ENCODE measurements at regions not wholly inside any gene's neighbourhood (a gene's known extent, or its start where the extent isn't known, plus 50 kb on each side); places are given as distances from the start of the nearest gene placed in this dataset.
"Not testable (repeated sequence)": the region's sequence is repeated elsewhere in the genome, so short reads cannot be mapped to it uniquely, and the experiment has no call there.

- Histone ChIP-seq H3K36me3 (replicated peaks in 1 of 2; ENCODE audit: control insufficient read depth in 1 of 2, insufficient read depth in 2 of 2, low read length in 2 of 2) (no peaks in the 10 kb centered on the region), H2AFZ (ENCODE audit: insufficient read depth, low read depth, low read length, poor library complexity, severe bottlenecking) (no peak overlapping the region), H3K4me3 (replicated peaks in 1 of 3; ENCODE audit: low read depth in 2 of 3, low read length in 3 of 3) (no peak overlapping the region), H3K4me1 (ENCODE audit: control insufficient read depth in 1 of 2, insufficient read depth in 2 of 2, low read length in 2 of 2) (no peaks in the 10 kb centered on the region), H3K9ac (ENCODE audit: insufficient read depth, low read length, poor library complexity, severe bottlenecking) (no peak overlapping the region), H4K20me1 (ENCODE audit: insufficient read depth, low read length) (no peaks in the 10 kb centered on the region), H3K27ac (ENCODE audit: low read depth in 1 of 2, low read length in 2 of 2) (no peak overlapping the region), H3K79me2 (ENCODE audit: insufficient read depth, low read length) (no peaks in the 10 kb centered on the region), H3K4me2 (replicated peaks; ENCODE audit: extremely low read depth, low read length, poor library complexity, severe bottlenecking) (no peak overlapping the region), H3K27me3 (ENCODE audit: control insufficient read depth in 2 of 2, insufficient read depth in 2 of 2, low read length in 2 of 2) (peaks cover 0 to 3% of the 10 kb centered on the region in 2 donors), H3K9me3 (replicated peaks in 1 of 2; ENCODE audit: control insufficient read depth in 1 of 2, insufficient read depth in 1 of 2, low read length in 2 of 2) (no peaks in the 10 kb centered on the region)
- Mint-ChIP-seq H3K4me1 (no peaks in the 10 kb centered on the region), H3K36me3 (no peaks in the 10 kb centered on the region), H3K9me3 (peaks cover 0 to 2% (median 0%) of the 10 kb centered on the region in 7 donors), H3K27ac (no peak overlapping the region), H3K4me3 (no peak overlapping the region), H3K27me3 (ENCODE audit: low read depth in 3 of 3) (peaks cover 3 to 8% (median 4%) of the 10 kb centered on the region in 3 donors)
- intact Hi-C loops (cut with micrococcal nuclease): no loop called here
- TF ChIP-seq CTCF (IDR thresholded peaks at IDR 0.05): no peak
- DNase-seq: no peak
- WGBS (ENCODE audit: insufficient coverage): 68% methylated on average over 2 of the region's 6 CpGs
Measured at GRCh38 chr12:115866909-115867525, 410.5 kb downstream of the MED13L start.

GRCh38 chr12:115866281-115866680, 411.2 kb downstream of the MED13L start:
- H3K27ac Mint-ChIP-seq; H3K9ac ChIP-seq (ENCODE audit: insufficient read depth, low read length, poor library complexity, severe bottlenecking); H4K20me1 ChIP-seq (ENCODE audit: insufficient read depth, low read length); H2AFZ ChIP-seq (ENCODE audit: insufficient read depth, low read depth, low read length, poor library complexity, severe bottlenecking); H3K4me2 ChIP-seq (replicated peaks; ENCODE audit: extremely low read depth, low read length, poor library complexity, severe bottlenecking); H3K36me3 Mint-ChIP-seq; intact Hi-C loops (cut with micrococcal nuclease); DNase-seq; H3K4me1 Mint-ChIP-seq; H3K27ac ChIP-seq (ENCODE audit: low read depth in 1 of 2, low read length in 2 of 2); H3K4me3 Mint-ChIP-seq; H3K36me3 ChIP-seq (replicated peaks in 1 of 2; ENCODE audit: control insufficient read depth in 1 of 2, insufficient read depth in 2 of 2, low read length in 2 of 2); H3K9me3 Mint-ChIP-seq; H3K4me3 ChIP-seq (replicated peaks in 1 of 3; ENCODE audit: low read depth in 2 of 3, low read length in 3 of 3); H3K79me2 ChIP-seq (ENCODE audit: insufficient read depth, low read length); H3K27me3 ChIP-seq (ENCODE audit: control insufficient read depth in 2 of 2, insufficient read depth in 2 of 2, low read length in 2 of 2); H3K9me3 ChIP-seq (replicated peaks in 1 of 2; ENCODE audit: control insufficient read depth in 1 of 2, insufficient read depth in 1 of 2, low read length in 2 of 2); H3K4me1 ChIP-seq (ENCODE audit: control insufficient read depth in 1 of 2, insufficient read depth in 2 of 2, low read length in 2 of 2): not testable (repeated sequence)
- WGBS (ENCODE audit: insufficient coverage): no CpG with 5 or more reads among the region's 3 CpGs
- peaks cover 3 to 13% (median 5%) of the 10 kb centered on the region in 3 donors for H3K27me3 Mint-ChIP-seq (ENCODE audit: low read depth in 3 of 3)
